Retinal pigment epithelial cell (primary cell): ENCODE measurements at regions not wholly inside any gene's neighbourhood (a gene's known extent, or its start where the extent isn't known, plus 50 kb on each side); places are given as distances from the start of the nearest gene placed in this dataset.
A peak's percentile ranks its signal among the peaks of the same experiment; 100 is the strongest.
"Not testable (repeated sequence)": the region's sequence is repeated elsewhere in the genome, so short reads cannot be mapped to it uniquely, and the experiment has no call there.

Experiments used
- DNase-seq: peaks from one replicate; pipeline ENCODE4 v3.0.0-alpha.2; 2010; ENCODE audit warnings: low read depth
- H3K4me3 ChIP-seq: 2 replicates; pipeline ENCODE4 v1.5.1; 2011; ENCODE audit warnings: mild to moderate bottlenecking, low read length, control low read depth, moderate library complexity
- CTCF ChIP-seq: conservative IDR thresholded peaks from 2 replicates; pipeline ENCODE4 v1.5.1; 2011; ENCODE audit warnings: low read depth, low read length, control low read depth, inconsistent platforms

GRCh38 chr2:195572895-195573683 is 83.9 kb upstream of the SLC39A10 start:
- TF ChIP-seq CTCF: no peak
- H3K4me3 ChIP-seq: no peak overlapping the region
- no peak for DNase-seq

- no peak for DNase-seq
- no peak for TF ChIP-seq CTCF
- H3K4me3 ChIP-seq: no peak overlapping the region
Observed at GRCh38 chr2:195570329-195570728, 86.7 kb upstream of the SLC39A10 start.

GRCh38 chr2:195569255-195569654 is 87.8 kb upstream of the SLC39A10 start:
- no peak overlapping the region for H3K4me3 ChIP-seq
- TF ChIP-seq CTCF: no peak
- no peak for DNase-seq

GRCh38 chr2:195564625-195565135 is 92.3 kb upstream of the SLC39A10 start:
- not testable (repeated sequence) for DNase-seq, H3K4me3 ChIP-seq

GRCh38 chr2:195563857-195564512 is 93.0 kb upstream of the SLC39A10 start:
- peak; percentile 46 for DNase-seq
- no peak for TF ChIP-seq CTCF

GRCh38 chr2:195562570-195563566 is 94.2 kb upstream of the SLC39A10 start:
- no peak overlapping the region for H3K4me3 ChIP-seq
- no peak for TF ChIP-seq CTCF
- no peak for DNase-seq

More at GRCh38 chr2:195563857-195564512, 93.0 kb upstream of the SLC39A10 start:
- H3K4me3 ChIP-seq: no peak overlapping the region
